ENCODE measurements at regions not wholly inside any gene's neighbourhood (a gene's known extent, or its start where the extent isn't known, plus 50 kb on each side); places are given as distances from the start of the nearest gene placed in this dataset.
A peak's percentile ranks its signal among the peaks of the same experiment; 100 is the strongest.

GRCh38 chr3:106214641-106215040 lies 345.8 kb upstream of the CBLB start:
- no peak for DNase-seq
- no peak overlapping the region for H3K4me3 Mint-ChIP-seq
- no peaks in the 10 kb centered on the region for H3K27me3 Mint-ChIP-seq
- ATAC-seq, result no peak
- no peaks in the 10 kb centered on the region for H3K9me3 ChIP-seq (ENCODE audit: control insufficient read depth, low read length, poor library complexity, severe bottlenecking)
- H3K36me3 Mint-ChIP-seq (ENCODE audit: low read depth), result no peaks in the 10 kb centered on the region
- H3K27ac Mint-ChIP-seq, result no peak overlapping the region
- H3K4me1 Mint-ChIP-seq, result peaks cover 6% of the 10 kb centered on the region

GRCh38 chr3:106215047-106215446 lies 346.2 kb upstream of the CBLB start:
- Mint-ChIP-seq H3K27ac (no peak overlapping the region), H3K4me1 (peaks cover 6% of the 10 kb centered on the region), H3K36me3 (ENCODE audit: low read depth) (no peaks in the 10 kb centered on the region), H3K4me3 (no peak overlapping the region), H3K27me3 (no peaks in the 10 kb centered on the region)
- no peaks in the 10 kb centered on the region for H3K9me3 ChIP-seq (ENCODE audit: control insufficient read depth, low read length, poor library complexity, severe bottlenecking)
- DNase-seq (no peak), ATAC-seq (no peak)

GRCh38 chr3:106217745-106218144 lies 348.9 kb upstream of the CBLB start:
- DNase-seq (no peak), ATAC-seq (no peak)
- Mint-ChIP-seq H3K4me3 (no peak overlapping the region), H3K27ac (no peak overlapping the region), H3K4me1 (no peaks in the 10 kb centered on the region), H3K36me3 (ENCODE audit: low read depth) (no peaks in the 10 kb centered on the region), H3K27me3 (no peaks in the 10 kb centered on the region)
- no peaks in the 10 kb centered on the region for H3K9me3 ChIP-seq (ENCODE audit: control insufficient read depth, low read length, poor library complexity, severe bottlenecking)

GRCh38 chr3:106227068-106227467 lies 358.3 kb upstream of the CBLB start:
- ATAC-seq (no peak), DNase-seq (no peak)
- no peak overlapping the region for H3K4me3 Mint-ChIP-seq
- no peaks in the 10 kb centered on the region for H3K36me3 Mint-ChIP-seq (ENCODE audit: low read depth)
- no peaks in the 10 kb centered on the region for H3K27me3 Mint-ChIP-seq
- no peak overlapping the region for H3K27ac Mint-ChIP-seq
- no peaks in the 10 kb centered on the region for H3K9me3 ChIP-seq (ENCODE audit: control insufficient read depth, low read length, poor library complexity, severe bottlenecking)
- peaks cover 14% of the 10 kb centered on the region for H3K4me1 Mint-ChIP-seq

- H3K4me3 Mint-ChIP-seq, result no peak overlapping the region
Observed at GRCh38 chr3:106228271-106228670, 359.5 kb upstream of the CBLB start.

GRCh38 chr3:106229495-106230278 lies 360.9 kb upstream of the CBLB start:
- H3K4me1 Mint-ChIP-seq, result peaks cover 14% of the 10 kb centered on the region
- H3K9me3 ChIP-seq (ENCODE audit: control insufficient read depth, low read length, poor library complexity, severe bottlenecking), result no peaks in the 10 kb centered on the region
- H3K36me3 Mint-ChIP-seq (ENCODE audit: low read depth), result peaks cover 3% of the 10 kb centered on the region
- H3K27ac Mint-ChIP-seq, result no peak overlapping the region
- H3K27me3 Mint-ChIP-seq, result no peaks in the 10 kb centered on the region
- no peak for DNase-seq
- no peak for ATAC-seq
- H3K4me3 Mint-ChIP-seq, result no peak overlapping the region

More at GRCh38 chr3:106228271-106228670, 359.5 kb upstream of the CBLB start:
- no peaks in the 10 kb centered on the region for H3K9me3 ChIP-seq (ENCODE audit: control insufficient read depth, low read length, poor library complexity, severe bottlenecking)
- Mint-ChIP-seq H3K36me3 (ENCODE audit: low read depth) (no peaks in the 10 kb centered on the region), H3K27me3 (no peaks in the 10 kb centered on the region), H3K4me1 (peaks cover 14% of the 10 kb centered on the region), H3K27ac (no peak overlapping the region)
- no peak for DNase-seq
- no peak for ATAC-seq

GRCh38 chr3:106231086-106231485 lies 362.3 kb upstream of the CBLB start:
- ATAC-seq (no peak), DNase-seq (no peak)
- H3K27ac Mint-ChIP-seq, result no peak overlapping the region

GRCh38 chr3:106232956-106233355 lies 364.1 kb upstream of the CBLB start:
- H3K27me3 Mint-ChIP-seq, result no peaks in the 10 kb centered on the region
- no peaks in the 10 kb centered on the region for H3K9me3 ChIP-seq (ENCODE audit: control insufficient read depth, low read length, poor library complexity, severe bottlenecking)
- H3K4me1 Mint-ChIP-seq, result peaks cover 14% of the 10 kb centered on the region
- peaks cover 4% of the 10 kb centered on the region for H3K36me3 Mint-ChIP-seq (ENCODE audit: low read depth)
- no peak for DNase-seq
- no peak overlapping the region for H3K27ac Mint-ChIP-seq
- ATAC-seq, result no peak
- no peak overlapping the region for H3K4me3 Mint-ChIP-seq

More at GRCh38 chr3:106231086-106231485, 362.3 kb upstream of the CBLB start:
- no peaks in the 10 kb centered on the region for H3K27me3 Mint-ChIP-seq
- peaks cover 14% of the 10 kb centered on the region for H3K4me1 Mint-ChIP-seq
- H3K36me3 Mint-ChIP-seq (ENCODE audit: low read depth), result peaks cover 3% of the 10 kb centered on the region
- H3K9me3 ChIP-seq (ENCODE audit: control insufficient read depth, low read length, poor library complexity, severe bottlenecking), result no peaks in the 10 kb centered on the region
- H3K4me3 Mint-ChIP-seq, result peak overlapping the region; percentile 37

GRCh38 chr3:106239195-106239697 lies 370.4 kb upstream of the CBLB start:
- Mint-ChIP-seq H3K36me3 (ENCODE audit: low read depth) (peaks cover 4% of the 10 kb centered on the region), H3K27me3 (no peaks in the 10 kb centered on the region), H3K4me3 (no peak overlapping the region), H3K4me1 (peaks cover 4% of the 10 kb centered on the region), H3K27ac (no peak overlapping the region)
- no peak for DNase-seq
- H3K9me3 ChIP-seq (ENCODE audit: control insufficient read depth, low read length, poor library complexity, severe bottlenecking), result no peaks in the 10 kb centered on the region
- no peak for ATAC-seq

GRCh38 chr3:106241593-106241992 lies 372.8 kb upstream of the CBLB start:
- Mint-ChIP-seq H3K27ac (no peak overlapping the region), H3K4me3 (no peak overlapping the region), H3K36me3 (ENCODE audit: low read depth) (peaks cover 2% of the 10 kb centered on the region), H3K4me1 (peaks cover 6% of the 10 kb centered on the region), H3K27me3 (no peaks in the 10 kb centered on the region)
- ATAC-seq (no peak), DNase-seq (no peak)
- no peaks in the 10 kb centered on the region for H3K9me3 ChIP-seq (ENCODE audit: control insufficient read depth, low read length, poor library complexity, severe bottlenecking)

- Mint-ChIP-seq H3K27ac (no peak overlapping the region), H3K4me3 (no peak overlapping the region), H3K27me3 (no peaks in the 10 kb centered on the region), H3K4me1 (peaks cover 6% of the 10 kb centered on the region), H3K36me3 (ENCODE audit: low read depth) (no peaks in the 10 kb centered on the region)
- ATAC-seq, result no peak
- no peak for DNase-seq
- H3K9me3 ChIP-seq (ENCODE audit: control insufficient read depth, low read length, poor library complexity, severe bottlenecking), result no peaks in the 10 kb centered on the region
Observed at GRCh38 chr3:106242781-106243180, 374.0 kb upstream of the CBLB start.

- no peaks in the 10 kb centered on the region for H3K9me3 ChIP-seq (ENCODE audit: control insufficient read depth, low read length, poor library complexity, severe bottlenecking)
- H3K27me3 Mint-ChIP-seq, result no peaks in the 10 kb centered on the region
- no peak overlapping the region for H3K27ac Mint-ChIP-seq
- no peaks in the 10 kb centered on the region for H3K36me3 Mint-ChIP-seq (ENCODE audit: low read depth)
- H3K4me1 Mint-ChIP-seq, result peaks cover 6% of the 10 kb centered on the region
- H3K4me3 Mint-ChIP-seq, result no peak overlapping the region
- ATAC-seq, result no peak
- DNase-seq, result no peak
Observed at GRCh38 chr3:106245400-106245799, 376.6 kb upstream of the CBLB start.

- no peak overlapping the region for H3K27ac Mint-ChIP-seq
- ATAC-seq, result no peak
Observed at GRCh38 chr3:106247902-106248684, 379.3 kb upstream of the CBLB start.

More at GRCh38 chr3:106247902-106248684, 379.3 kb upstream of the CBLB start:
- H3K4me3 Mint-ChIP-seq, result no peak overlapping the region
- no peaks in the 10 kb centered on the region for H3K27me3 Mint-ChIP-seq
- DNase-seq, result no peak
- peaks cover 2% of the 10 kb centered on the region for H3K4me1 Mint-ChIP-seq
- no peaks in the 10 kb centered on the region for H3K36me3 Mint-ChIP-seq (ENCODE audit: low read depth)
- H3K9me3 ChIP-seq (ENCODE audit: control insufficient read depth, low read length, poor library complexity, severe bottlenecking), result no peaks in the 10 kb centered on the region
